Pons (tissue), 1 donor: ENCODE measurements at regions not wholly inside any gene's neighbourhood (a gene's known extent, or its start where the extent isn't known, plus 50 kb on each side); places are given as distances from the start of the nearest gene placed in this dataset.

Experiments used
- DNase-seq: peaks from one replicate; pipeline ENCODE4 v3.0.0-alpha.2; 2016; ENCODE audit warnings: low spot score

DNA sequence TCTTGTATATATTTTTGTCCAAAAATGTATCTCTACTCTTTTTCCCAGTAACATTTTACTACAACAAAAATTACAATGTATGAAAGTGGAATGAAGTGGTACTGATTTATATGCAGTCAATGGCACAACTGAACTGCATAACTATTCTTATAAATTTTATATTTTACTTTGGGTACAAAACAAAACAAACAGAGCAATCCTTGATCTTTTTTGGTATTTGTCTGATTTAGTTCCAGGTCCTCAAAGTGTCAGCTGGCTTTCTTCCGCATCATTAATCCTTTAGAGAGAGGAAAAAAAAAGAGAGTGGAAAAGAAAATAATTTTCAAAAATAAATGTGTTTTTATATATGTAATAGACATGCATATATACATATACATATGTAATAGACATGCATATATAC lies 252.4 kb upstream of the SLIT2 start:
- DNase-seq: no peak

DNA sequence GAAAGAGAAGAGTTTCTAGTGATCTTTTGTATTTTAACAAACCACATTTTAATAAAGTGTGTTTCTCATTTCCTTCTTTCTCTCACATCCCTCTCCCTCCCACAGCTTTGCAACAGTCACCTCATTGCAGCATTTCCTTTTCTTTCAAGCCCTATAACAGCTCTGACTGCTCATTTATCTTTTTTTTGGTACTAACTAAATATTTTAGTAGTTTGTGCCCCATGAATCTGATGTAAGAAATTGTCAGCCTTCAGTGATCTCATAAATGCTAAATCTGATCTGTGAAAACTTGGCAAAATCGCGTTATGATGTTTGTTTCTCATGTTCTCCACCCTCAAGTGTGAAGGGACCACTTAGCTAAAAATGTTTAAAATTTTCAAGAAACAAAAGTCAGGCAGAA lies 258.5 kb upstream of the SLIT2 start:
- no peak for DNase-seq

GRCh38 chr4:19992471-19993093 lies 259.1 kb upstream of the SLIT2 start:
- no peak for DNase-seq

DNA sequence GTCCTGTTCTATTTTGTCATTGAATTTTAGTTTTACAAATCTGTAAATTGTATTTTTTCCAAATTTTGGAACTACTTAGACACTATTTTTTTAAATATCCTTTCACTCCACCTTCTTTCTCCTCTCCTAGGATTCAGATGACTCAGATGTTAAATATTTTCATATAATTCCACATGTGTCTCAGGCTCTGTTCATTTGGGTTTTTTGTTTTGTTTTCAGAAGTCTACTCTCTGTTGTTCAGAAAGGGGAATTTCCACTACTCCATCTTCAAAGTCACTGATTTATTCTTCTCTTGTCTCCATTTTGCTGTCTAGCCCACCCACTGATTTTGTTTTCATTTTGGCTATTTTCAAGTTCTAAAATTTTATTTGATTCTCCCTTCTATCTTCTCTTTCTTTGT lies 264.0 kb upstream of the SLIT2 start:
- no peak for DNase-seq

DNA sequence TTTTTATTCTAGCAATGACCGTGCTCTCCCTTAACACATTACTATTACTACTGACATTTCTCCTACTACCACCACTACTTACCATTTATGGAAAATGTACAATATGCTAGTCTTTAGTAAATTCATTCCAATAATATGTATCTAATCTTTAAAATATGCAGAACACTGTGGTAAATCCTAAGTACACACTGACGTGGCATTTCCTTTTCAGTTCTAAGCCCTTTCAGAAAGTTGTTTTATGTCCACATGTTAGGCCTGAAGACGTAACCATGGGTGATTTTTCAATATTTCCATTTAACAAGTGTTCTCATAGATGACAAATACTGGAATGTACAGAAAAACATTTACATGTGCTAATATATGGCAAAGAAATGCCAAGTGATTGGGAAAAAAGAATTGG lies 268.6 kb upstream of the SLIT2 start:
- DNase-seq: no peak

DNA sequence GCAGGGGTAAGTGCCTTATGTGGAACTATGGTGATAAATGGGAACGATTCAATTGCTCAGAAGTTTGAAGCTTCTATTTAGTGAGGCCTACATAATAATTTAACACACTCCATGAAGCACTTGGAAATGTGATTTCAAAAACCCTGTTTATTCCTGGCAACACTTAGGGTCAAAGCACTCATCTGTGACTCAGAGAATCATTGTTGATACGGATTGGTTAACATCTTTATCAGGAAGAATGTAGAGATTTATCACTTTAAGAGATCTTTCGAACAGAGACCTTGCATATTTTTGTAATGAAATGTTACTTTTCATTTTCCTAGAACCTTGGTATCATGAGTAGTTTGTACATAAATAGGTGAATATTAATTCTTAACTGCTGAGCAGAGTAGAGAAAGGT lies 269.1 kb upstream of the SLIT2 start:
- no peak for DNase-seq

GRCh38 chr4:19971829-19972228 lies 279.9 kb upstream of the SLIT2 start:
- no peak for DNase-seq

DNA sequence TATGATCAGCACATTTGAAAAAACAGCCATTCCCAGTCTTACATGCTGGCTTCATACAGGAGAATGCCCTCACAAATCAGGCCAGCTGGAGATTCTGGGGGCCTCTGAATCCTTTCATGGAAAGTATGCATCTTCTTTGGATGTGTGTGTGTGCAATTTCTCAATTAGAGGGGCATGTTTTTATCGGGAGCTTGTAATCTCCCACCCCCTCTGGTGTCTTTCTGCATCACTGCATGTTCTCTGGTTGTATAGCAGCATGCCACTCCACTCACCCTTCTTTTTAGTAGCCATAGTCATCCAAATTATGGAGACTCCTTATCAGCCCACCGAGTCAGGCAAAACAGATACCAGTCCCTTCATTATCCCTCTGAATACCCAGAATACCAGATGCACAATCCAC lies 282.2 kb upstream of the SLIT2 start:
- DNase-seq: no peak

GRCh38 chr4:19961091-19961490 lies 290.6 kb upstream of the SLIT2 start:
- no peak for DNase-seq

GRCh38 chr4:19958848-19959247 lies 292.9 kb upstream of the SLIT2 start:
- no peak for DNase-seq

DNA sequence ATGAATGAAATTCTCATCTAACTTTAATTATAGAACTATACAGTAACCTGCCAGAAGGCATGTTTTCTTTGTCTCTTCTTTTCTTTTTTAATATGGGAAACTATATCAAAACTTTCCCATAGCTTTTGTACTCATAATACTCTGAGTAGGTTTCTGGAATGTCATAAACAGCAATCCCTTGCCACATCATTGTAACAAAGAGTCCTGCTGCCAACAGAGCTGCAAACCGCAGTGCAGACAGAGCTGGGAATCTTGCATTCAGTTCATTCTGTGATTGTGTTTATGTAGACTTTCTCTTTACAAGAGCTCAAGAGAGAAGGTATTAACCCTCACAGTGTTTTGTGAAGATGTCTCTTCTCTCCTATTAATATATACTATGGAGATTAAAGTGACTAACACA lies 304.4 kb upstream of the SLIT2 start:
- DNase-seq: no peak

GRCh38 chr4:19945979-19946380 lies 305.7 kb upstream of the SLIT2 start:
- no peak for DNase-seq

GRCh38 chr4:19945501-19945900 lies 306.2 kb upstream of the SLIT2 start:
- no peak for DNase-seq

DNA sequence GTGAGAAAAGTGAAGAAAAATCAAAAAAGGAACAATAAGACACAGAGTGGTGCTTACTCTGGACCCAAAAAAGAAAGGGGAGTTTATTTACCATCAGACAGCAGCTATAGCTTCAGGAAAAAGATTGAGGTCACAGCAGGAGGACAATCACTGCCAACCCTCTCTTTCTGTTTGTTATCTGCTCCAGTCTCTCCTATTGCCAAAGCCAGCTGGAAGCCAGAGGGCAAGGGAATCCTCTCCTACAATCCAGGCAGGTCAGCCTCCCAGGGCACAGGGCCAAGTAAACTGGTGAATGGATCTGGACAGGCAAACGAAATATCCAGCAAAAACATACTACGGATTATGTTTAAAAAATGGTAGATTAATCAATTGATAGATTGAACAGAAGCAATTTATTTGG lies 306.9 kb upstream of the SLIT2 start:
- DNase-seq: no peak

DNA sequence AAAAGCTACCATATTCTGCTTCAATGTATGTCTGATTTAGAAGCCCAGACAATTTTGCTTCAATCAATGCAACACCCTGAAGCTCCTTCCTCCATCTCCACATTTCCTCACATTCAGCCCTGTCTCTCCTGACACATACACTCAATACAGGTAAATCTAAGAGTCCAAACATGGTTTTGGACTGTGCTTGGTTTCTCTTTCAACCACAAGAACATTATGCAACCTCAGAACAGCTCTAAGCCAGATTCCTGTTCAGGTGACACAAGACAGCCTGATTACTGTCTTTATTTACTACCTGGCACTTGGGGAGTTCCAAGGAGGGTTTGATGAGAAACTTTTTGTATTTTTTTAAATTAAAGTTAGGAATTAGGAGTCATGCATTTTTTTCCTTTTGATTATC lies 307.5 kb upstream of the SLIT2 start:
- DNase-seq: no peak

GRCh38 chr4:19941434-19941833 lies 310.3 kb upstream of the SLIT2 start:
- DNase-seq: no peak

DNA sequence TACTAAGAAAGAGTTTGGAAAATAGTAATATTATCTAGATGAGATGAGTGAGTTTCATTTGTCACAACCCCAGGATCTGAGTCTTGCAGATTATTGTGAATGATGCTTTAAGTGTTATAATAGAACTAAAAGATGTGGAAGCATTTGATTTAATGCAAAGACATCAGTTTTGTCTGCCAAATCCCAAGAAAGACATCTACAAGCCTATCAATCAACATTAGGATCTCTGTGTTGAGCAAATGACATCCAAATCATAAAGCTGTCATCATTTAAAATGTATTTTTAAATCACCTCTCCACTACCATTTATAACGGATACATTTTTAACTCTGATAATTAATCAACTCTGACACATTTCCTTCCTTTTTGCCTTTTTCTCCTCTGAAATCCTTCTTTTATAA lies 310.8 kb upstream of the SLIT2 start:
- DNase-seq: no peak

GRCh38 chr4:19936476-19936875 lies 315.2 kb upstream of the SLIT2 start:
- no peak for DNase-seq

DNA sequence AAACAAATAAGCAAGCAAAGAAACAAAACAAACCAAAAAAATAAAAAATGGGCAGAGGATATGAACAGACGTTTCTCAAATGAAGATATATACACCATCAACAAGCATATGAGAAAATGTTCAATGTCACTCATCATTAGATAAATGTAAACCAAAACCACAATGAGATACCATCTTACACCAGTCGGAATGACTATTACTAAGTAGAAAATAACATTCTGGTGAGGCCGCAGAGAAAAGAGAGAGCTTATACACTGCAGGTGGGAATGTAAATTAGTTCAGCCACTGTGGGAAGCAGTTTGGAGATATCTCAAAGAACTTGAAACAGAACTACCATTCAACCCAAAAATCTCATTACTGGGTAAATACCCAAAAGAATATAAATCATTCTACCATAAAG lies 321.0 kb upstream of the SLIT2 start:
- no peak for DNase-seq

GRCh38 chr4:19927381-19927780 lies 324.3 kb upstream of the SLIT2 start:
- DNase-seq: no peak

GRCh38 chr4:19925516-19925915 lies 326.2 kb upstream of the SLIT2 start:
- no peak for DNase-seq

- no peak for DNase-seq
Measured at GRCh38 chr4:19924761-19925160, 326.9 kb upstream of the SLIT2 start.

DNA sequence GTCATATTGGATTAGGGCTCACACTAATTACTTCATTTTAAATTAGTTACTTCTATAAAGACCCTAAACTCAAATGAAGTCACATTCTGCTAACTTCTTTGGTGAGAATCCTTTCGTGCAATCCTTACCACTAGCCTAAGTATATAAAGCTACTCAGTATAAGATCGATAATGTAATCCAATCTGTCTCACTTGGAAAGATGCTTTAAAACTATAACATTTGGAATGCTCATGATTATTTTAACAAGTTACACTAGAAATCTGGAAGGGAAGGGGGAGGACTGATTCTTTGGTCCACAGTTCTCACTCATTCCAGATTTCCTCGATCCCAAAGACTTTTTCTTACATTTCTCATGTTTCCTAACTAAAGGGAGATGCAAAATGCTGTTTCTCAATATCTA lies 336.4 kb upstream of the SLIT2 start:
- no peak for DNase-seq

DNA sequence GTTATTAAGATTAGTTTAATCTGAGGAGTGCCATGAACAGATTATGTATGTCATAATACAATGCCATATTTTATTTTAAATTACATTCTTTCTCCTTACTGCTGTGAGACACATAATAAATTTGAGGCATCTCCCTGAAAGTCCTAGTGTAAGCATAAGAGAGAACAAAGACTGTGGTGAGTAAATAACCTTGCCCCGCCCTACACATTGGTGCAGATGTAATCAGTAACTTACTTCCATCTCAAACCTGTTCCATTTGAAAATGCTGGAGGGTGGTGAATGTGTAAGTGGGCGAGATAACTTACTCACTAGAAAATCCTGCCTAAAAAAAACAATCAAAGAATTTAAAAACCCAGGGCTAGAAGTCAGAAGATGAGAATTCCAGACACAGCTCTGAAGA lies 338.1 kb upstream of the SLIT2 start:
- no peak for DNase-seq
